Adrenal gland (tissue), 9 donors: ENCODE measurements at regions not wholly inside any gene's neighbourhood (a gene's known extent, or its start where the extent isn't known, plus 50 kb on each side); places are given as distances from the start of the nearest gene placed in this dataset.

Source experiments
- DNase-seq, 7 donors: peaks; one replicate each; pipeline ENCODE4 v3.0.0-alpha.2; 2019 to 2020
- H3K27ac ChIP-seq, 5 donors: fragments of 200-600 bp; sonication (generic) in 4 of 5; 1 replicate in 3 of 5; 2 replicates in 2 of 5; pipeline versions ENCODE4 v1.5.1 to v1.8.0; 2016 to 2020; ENCODE audit warnings: mild to moderate bottlenecking in 1 of 5
- H3K27me3 ChIP-seq: fragments of 200-600 bp; 2 replicates; pipeline ENCODE4 v1.8.0; 2021
- H3K36me3 ChIP-seq, 2 donors: fragments of 200-600 bp; replicated peaks in 1 of 2; 1 replicate in 1 of 2; 2 replicates in 1 of 2; pipeline versions ENCODE4 v1.5.1 to v1.8.0; 2018 to 2022
- H3K4me1 ChIP-seq, 2 donors: fragments of 200-600 bp; replicated peaks in 1 of 2; 1 replicate in 1 of 2; 2 replicates in 1 of 2; pipeline versions ENCODE4 v1.5.1 to v1.8.0; 2018 to 2021
- H3K4me3 ChIP-seq, 4 donors: fragments of 200-600 bp; sonication (generic) in 3 of 4; one replicate each; pipeline ENCODE4 v1.5.1; 2016 to 2018
- H3K9me3 ChIP-seq, 3 donors: fragments of 200-600 bp; sonication (generic) in 1 of 3; replicated peaks in 1 of 3; 1 replicate in 2 of 3; 2 replicates in 1 of 3; pipeline versions ENCODE4 v1.5.1 to v1.8.0; 2016 to 2021
- POLR2A ChIP-seq, 2 donors: fragments of 450-650 bp; IDR thresholded peaks; one replicate each; pipeline ENCODE4 v1.6.1; 2017; ENCODE audit warnings: antibody characterized with exemption in 2 of 2, mild to moderate bottlenecking in 2 of 2, moderate library complexity in 1 of 2
- WGBS, 4 donors: extraction: QIAGEN DNeasy Blood & Tissue Kit in 2 of 4; methylation state at CpG; one replicate each; pipeline versions ENCODE4 v1.1.5 to v1.1.7; 2013 to 2017; 5-methylcytosine and 5-hydroxymethylcytosine counted together
- intact Hi-C, 2 donors: fragments of 100-400 bp; cut with DNase I; formaldehyde crosslinking; loops; one replicate each; pipeline versions ENCODE4 v1.14.1 to v1.15.0; 2022 to 2023
- TF ChIP-seq, protein P1 (sequence below), 6 experiments: fragments of 450-650 bp in 4 of 6; fragments of 200-600 bp in 2 of 6; sonication (generic) in 1 of 6; IDR thresholded peaks; 1 replicate in 5 of 6; 2 replicates in 1 of 6; pipeline versions ENCODE4 v1.5.1 to v1.8.0; 2016 to 2021; ENCODE audit warnings: antibody characterized with exemption in 6 of 6, mild to moderate bottlenecking in 2 of 6, moderate library complexity in 1 of 6
- donor health status: healthy with polysubstance abuse.
- donor health status: Bipolar disorder and iron deficiency.
- donor health status: DM: yes; HTN: yes; CAD: no.
- donor health status: DM: no; HTN: no; CAD: no.
- donor health status: DM: no; HTN: no; CAD: no.

DNA sequence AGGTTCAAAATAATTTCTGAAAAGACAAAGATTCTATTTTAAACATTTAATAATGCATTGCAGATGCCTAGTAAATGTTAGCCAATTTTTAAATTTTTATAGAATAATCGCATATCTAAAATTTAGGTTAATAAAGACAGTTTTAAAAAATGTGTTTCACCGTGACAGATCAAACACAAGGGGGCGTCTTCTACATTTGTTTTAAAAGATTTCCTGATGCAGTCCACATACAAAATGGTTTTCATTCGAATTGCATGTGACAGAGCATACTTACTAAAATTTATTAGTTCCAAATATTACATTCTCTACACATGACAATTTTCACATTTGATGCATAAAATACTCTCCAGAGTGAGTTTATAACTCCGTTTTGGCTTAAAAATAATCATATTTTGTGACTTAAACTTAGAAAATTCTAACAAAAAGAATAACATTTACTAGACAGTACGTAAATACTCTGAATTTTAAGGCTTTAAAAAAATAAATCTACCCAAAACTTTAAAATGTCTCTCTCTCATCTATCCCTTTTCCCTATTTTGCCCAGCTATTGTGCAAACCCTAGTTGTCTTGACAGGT, 75.5 kb downstream of the ADAMTS1 start:
- no peak for TF ChIP-seq POLR2A (IDR thresholded peaks at IDR 0.05)
- TF ChIP-seq, protein P1, sequence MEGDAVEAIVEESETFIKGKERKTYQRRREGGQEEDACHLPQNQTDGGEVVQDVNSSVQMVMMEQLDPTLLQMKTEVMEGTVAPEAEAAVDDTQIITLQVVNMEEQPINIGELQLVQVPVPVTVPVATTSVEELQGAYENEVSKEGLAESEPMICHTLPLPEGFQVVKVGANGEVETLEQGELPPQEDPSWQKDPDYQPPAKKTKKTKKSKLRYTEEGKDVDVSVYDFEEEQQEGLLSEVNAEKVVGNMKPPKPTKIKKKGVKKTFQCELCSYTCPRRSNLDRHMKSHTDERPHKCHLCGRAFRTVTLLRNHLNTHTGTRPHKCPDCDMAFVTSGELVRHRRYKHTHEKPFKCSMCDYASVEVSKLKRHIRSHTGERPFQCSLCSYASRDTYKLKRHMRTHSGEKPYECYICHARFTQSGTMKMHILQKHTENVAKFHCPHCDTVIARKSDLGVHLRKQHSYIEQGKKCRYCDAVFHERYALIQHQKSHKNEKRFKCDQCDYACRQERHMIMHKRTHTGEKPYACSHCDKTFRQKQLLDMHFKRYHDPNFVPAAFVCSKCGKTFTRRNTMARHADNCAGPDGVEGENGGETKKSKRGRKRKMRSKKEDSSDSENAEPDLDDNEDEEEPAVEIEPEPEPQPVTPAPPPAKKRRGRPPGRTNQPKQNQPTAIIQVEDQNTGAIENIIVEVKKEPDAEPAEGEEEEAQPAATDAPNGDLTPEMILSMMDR (IDR thresholded peaks at IDR 0.05), result peak; percentile 17 to 69 (median 42)
- peak in 1 of 7 donors; percentile 7 for DNase-seq
- H3K4me3 ChIP-seq, result no peak overlapping the region

DNA sequence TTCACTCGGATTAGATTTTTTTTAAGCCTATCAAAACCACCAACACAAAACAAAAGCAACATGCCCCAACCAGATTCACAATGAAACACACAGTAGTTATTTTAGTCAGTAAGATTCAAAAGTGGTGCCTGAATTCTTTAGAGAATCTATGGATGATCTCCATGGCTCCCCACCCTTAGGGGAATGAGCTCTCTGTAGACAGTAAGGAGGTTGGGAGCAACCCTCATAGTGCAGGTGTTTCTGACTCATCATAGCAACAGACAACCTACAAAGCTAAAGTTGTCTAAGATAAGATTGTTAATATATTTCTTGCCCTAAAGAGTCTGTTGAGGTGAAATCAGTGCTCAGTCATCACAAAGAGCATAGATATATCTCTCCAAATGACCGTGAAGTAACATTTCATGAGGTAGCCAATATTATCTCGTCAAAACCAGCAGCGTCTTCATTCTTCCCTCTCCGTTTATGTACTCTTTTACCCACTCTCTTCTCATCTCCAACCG, 78.3 kb downstream of the ADAMTS1 start:
- Histone ChIP-seq H3K4me3 (no peak overlapping the region), H3K27ac (no peak overlapping the region), H3K9me3 (no peaks in the 10 kb centered on the region), H3K27me3 (no peaks in the 10 kb centered on the region), H3K4me1 (no peaks in the 10 kb centered on the region), H3K36me3 (no peaks in the 10 kb centered on the region)
- no peak for DNase-seq
- intact Hi-C loops, result loop anchor here in 1 of 2 donors (10.0 kb wide), 1 partner anchor 78 kb away; the partner anchor contains the start of gene ADAMTS1
- WGBS, 4 donors, result 83 to 86% (median 84%) methylated on average over 6 of the region's 6 CpGs
- TF ChIP-seq, protein P1 (IDR thresholded peaks at IDR 0.05), result no peak
- no peak for TF ChIP-seq POLR2A (IDR thresholded peaks at IDR 0.05)

More for the DNA sequence above, 75.5 kb downstream of the ADAMTS1 start:
- no peak overlapping the region for H3K27ac ChIP-seq
- H3K4me1 ChIP-seq, result no peaks in the 10 kb centered on the region
- 25 to 26% (median 26%) methylated on average over 6 of the region's 6 CpGs for WGBS, 4 donors
- no peaks in the 10 kb centered on the region for H3K36me3 ChIP-seq
- no peaks in the 10 kb centered on the region for H3K27me3 ChIP-seq
- no peaks in the 10 kb centered on the region for H3K9me3 ChIP-seq
- intact Hi-C loops, result loop anchor here in 1 of 2 donors (10.0 kb wide), 1 partner anchor 75 kb away; the partner anchor contains the start of gene ADAMTS1

DNA sequence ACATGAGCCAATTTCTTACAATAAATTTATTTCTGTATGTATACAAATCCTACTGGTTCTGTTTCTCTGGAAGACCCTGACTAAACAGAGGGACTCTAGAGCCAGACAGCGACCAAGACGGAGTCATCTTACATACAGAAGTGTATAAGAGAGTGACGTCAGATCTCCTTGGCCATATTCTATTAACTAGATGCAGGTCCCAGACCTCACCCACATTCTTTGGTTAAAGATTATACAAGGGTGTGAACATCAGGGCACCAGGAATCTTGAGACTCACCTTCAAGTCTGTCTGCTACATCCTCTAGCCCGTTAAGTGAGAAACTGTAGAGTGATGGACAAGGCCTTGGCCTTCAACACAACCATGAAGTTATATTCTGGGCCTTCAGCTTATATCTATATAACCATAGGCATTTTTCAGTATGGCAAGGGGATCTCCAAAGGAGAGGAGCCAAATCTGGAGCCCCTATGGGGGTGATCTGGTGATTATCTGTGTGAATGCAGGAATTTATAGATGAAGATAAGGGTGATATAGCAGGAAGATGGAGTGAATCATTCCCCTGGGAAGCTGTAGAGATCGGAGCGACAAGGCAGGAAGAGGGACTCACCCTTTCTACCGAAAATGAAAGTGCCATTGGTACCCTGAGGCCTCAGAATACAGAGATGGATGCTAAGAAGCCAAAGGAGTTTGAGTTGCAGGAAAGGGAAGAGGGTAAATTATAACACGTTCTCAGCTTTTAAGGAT, 83.9 kb downstream of the ADAMTS1 start:
- H3K9me3 ChIP-seq, result no peaks in the 10 kb centered on the region
- TF ChIP-seq POLR2A (IDR thresholded peaks at IDR 0.05), result no peak
- TF ChIP-seq, protein P1 (IDR thresholded peaks at IDR 0.05), result no peak
- no peaks in the 10 kb centered on the region for H3K27me3 ChIP-seq
- DNase-seq, result no peak
- no peaks in the 10 kb centered on the region for H3K4me1 ChIP-seq
- H3K27ac ChIP-seq, result no peak overlapping the region
- intact Hi-C loops, result loop anchor here in 1 of 2 donors (10.0 kb wide), 1 partner anchor 83 kb away; the partner anchor contains the start of gene ADAMTS1
- H3K36me3 ChIP-seq, result no peaks in the 10 kb centered on the region
- WGBS, 4 donors, result 92 to 93% (median 92%) methylated on average over 8 of the region's 8 CpGs
- H3K4me3 ChIP-seq, result no peak overlapping the region

DNA sequence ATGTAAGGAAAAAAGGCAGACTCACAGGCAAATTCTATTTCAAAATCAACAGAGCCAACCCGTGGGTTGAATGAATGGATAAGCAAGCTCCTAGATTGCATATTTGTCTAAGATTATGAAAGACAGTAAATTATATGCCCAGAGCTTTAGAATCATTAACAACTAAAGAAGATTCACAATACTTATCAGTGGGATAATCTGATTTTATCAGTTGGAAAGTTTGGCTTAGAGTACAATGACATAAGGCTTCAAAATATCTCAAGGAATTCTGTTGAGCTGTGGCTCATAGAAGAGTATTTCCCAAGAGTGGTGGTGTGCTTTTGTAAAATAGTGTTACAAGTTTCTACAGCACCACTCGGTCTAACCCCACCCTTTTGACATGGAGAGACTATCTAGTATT, 85.5 kb downstream of the ADAMTS1 start:
- no peak for DNase-seq

More for the DNA sequence above, 85.5 kb downstream of the ADAMTS1 start:
- no peaks in the 10 kb centered on the region for H3K9me3 ChIP-seq
- no peak for TF ChIP-seq POLR2A (IDR thresholded peaks at IDR 0.05)
- TF ChIP-seq, protein P1 (IDR thresholded peaks at IDR 0.05), result no peak
- H3K27me3 ChIP-seq, result no peaks in the 10 kb centered on the region
- no peak overlapping the region for H3K27ac ChIP-seq
- H3K4me1 ChIP-seq, result no peaks in the 10 kb centered on the region
- no peaks in the 10 kb centered on the region for H3K36me3 ChIP-seq
- no peak overlapping the region for H3K4me3 ChIP-seq
- 67 to 80% (median 72%) methylated on average over 2 of the region's 2 CpGs for WGBS, 4 donors
- intact Hi-C loops, result loop anchor here in 1 of 2 donors (10.0 kb wide), 1 partner anchor 85 kb away; the partner anchor contains the start of gene ADAMTS1
